H9 (cell line): ENCODE measurements at regions not wholly inside any gene's neighbourhood (a gene's known extent, or its start where the extent isn't known, plus 50 kb on each side); places are given as distances from the start of the nearest gene placed in this dataset.

Source experiments
- DNase-seq: peaks from one replicate; pipeline ENCODE4 v3.0.0-alpha.2; 2017
- H2AFZ ChIP-seq: one replicate; pipeline ENCODE4 v1.6.1; 2013; ENCODE audit warnings: mild to moderate bottlenecking, low read length, control low read depth, moderate library complexity
- H2AK5ac ChIP-seq: 2 replicates; pipeline ENCODE4 v1.6.1; 2013; ENCODE audit warnings: low read length, control low read depth, mixed read lengths; ENCODE audit not compliant: insufficient read length
- H2BK120ac ChIP-seq: one replicate; pipeline ENCODE4 v1.6.1; 2013; ENCODE audit warnings: low read depth, mild to moderate bottlenecking, low read length, control low read depth, inconsistent platforms; ENCODE audit not compliant: poor library complexity, severe bottlenecking
- H2BK12ac ChIP-seq: 2 replicates; pipeline ENCODE4 v1.6.1; 2013; ENCODE audit warnings: low read length, control low read depth, mixed read lengths, low read depth; ENCODE audit not compliant: insufficient read length
- H2BK15ac ChIP-seq: 2 replicates; pipeline ENCODE4 v1.6.1; 2013; ENCODE audit warnings: low read depth, low read length, control low read depth
- H2BK20ac ChIP-seq: one replicate; pipeline ENCODE4 v1.6.1; 2013; ENCODE audit warnings: low read depth, mild to moderate bottlenecking, low read length, control low read depth, inconsistent platforms; ENCODE audit not compliant: poor library complexity, severe bottlenecking
- H2BK5ac ChIP-seq: 2 replicates; pipeline ENCODE4 v1.6.1; 2013; ENCODE audit warnings: low read length, control low read depth, mixed read lengths; ENCODE audit not compliant: insufficient read length
- H3K14ac ChIP-seq: 2 replicates; pipeline ENCODE4 v1.6.1; 2013; ENCODE audit warnings: low read length, control low read depth; ENCODE audit not compliant: insufficient read depth
- H3K18ac ChIP-seq: 2 replicates; pipeline ENCODE4 v1.6.1; 2013; ENCODE audit warnings: low read depth, mild to moderate bottlenecking, mixed read lengths, low read length, control low read depth; ENCODE audit not compliant: insufficient read length
- H3K23ac ChIP-seq: 2 replicates; pipeline ENCODE4 v1.6.1; 2013; ENCODE audit warnings: low read length, control low read depth, mixed read lengths, low read depth; ENCODE audit not compliant: insufficient read length
- H3K23me2 ChIP-seq: 2 replicates; pipeline ENCODE4 v1.6.1; 2013; ENCODE audit warnings: low read depth, mild to moderate bottlenecking, mixed read lengths, low read length, control low read depth; ENCODE audit not compliant: insufficient read length, poor library complexity, severe bottlenecking
- H3K27ac ChIP-seq: 2 replicates; pipeline ENCODE4 v1.5.1; 2013; ENCODE audit warnings: low read length, control low read depth, mixed read lengths, low read depth; ENCODE audit not compliant: insufficient read length
- H3K27me3 ChIP-seq: 2 replicates; pipeline ENCODE4 v1.6.1; 2013; ENCODE audit warnings: low read length, control low read depth, inconsistent platforms; ENCODE audit not compliant: insufficient read depth
- H3K4ac ChIP-seq: 2 replicates; pipeline ENCODE4 v1.6.1; 2013; ENCODE audit warnings: low read depth, mild to moderate bottlenecking, control low read depth, inconsistent platforms, low read length, moderate library complexity
- H3K4me1 ChIP-seq: 2 replicates; pipeline ENCODE4 v1.6.1; 2013; ENCODE audit warnings: low read length, control low read depth, inconsistent platforms; ENCODE audit not compliant: insufficient read depth
- H3K4me2 ChIP-seq: 2 replicates; pipeline ENCODE4 v1.6.1; 2013; ENCODE audit warnings: low read length, control low read depth, mixed read lengths; ENCODE audit not compliant: insufficient read length, insufficient read depth
- H3K56ac ChIP-seq: 2 replicates; pipeline ENCODE4 v1.6.1; 2013; ENCODE audit warnings: low read depth, mild to moderate bottlenecking, mixed read lengths, low read length, control low read depth; ENCODE audit not compliant: insufficient read length
- H3K79me1 ChIP-seq: 2 replicates; pipeline ENCODE4 v1.6.1; 2013; ENCODE audit warnings: low read depth, mild to moderate bottlenecking, moderate library complexity, low read length, control low read depth, inconsistent platforms; ENCODE audit not compliant: insufficient read depth, poor library complexity, severe bottlenecking
- H3K79me2 ChIP-seq: 2 replicates; pipeline ENCODE4 v1.6.1; 2013; ENCODE audit warnings: low read length, control low read depth, inconsistent platforms; ENCODE audit not compliant: insufficient read depth
- H3K9ac ChIP-seq: 2 replicates; pipeline ENCODE4 v1.6.1; 2013; ENCODE audit warnings: low read length, control low read depth, mixed read lengths; ENCODE audit not compliant: insufficient read length; ENCODE audit errors: extremely low read depth
- H3K9me3 ChIP-seq: one replicate; pipeline ENCODE4 v1.6.1; 2013; ENCODE audit warnings: low read depth, low read length, inconsistent platforms; ENCODE audit not compliant: control insufficient read depth
- H3T11ph ChIP-seq: one replicate; pipeline ENCODE4 v1.6.1; 2013; ENCODE audit warnings: mild to moderate bottlenecking, low read length, control low read depth, inconsistent platforms
- H4K20me1 ChIP-seq: one replicate; pipeline ENCODE4 v1.6.1; 2013; ENCODE audit not compliant: control insufficient read depth, insufficient read length, insufficient read depth
- H4K5ac ChIP-seq: 2 replicates; pipeline ENCODE4 v1.6.1; 2013; ENCODE audit warnings: low read depth, mild to moderate bottlenecking, mixed read lengths, low read length, control low read depth; ENCODE audit not compliant: insufficient read length
- H4K8ac ChIP-seq: replicated peaks from 2 replicates; pipeline ENCODE4 v1.6.1; 2013; ENCODE audit warnings: low read length, control low read depth, mixed read lengths, low read depth; ENCODE audit not compliant: insufficient read length
- H4K91ac ChIP-seq: 2 replicates; pipeline ENCODE4 v1.6.1; 2013; ENCODE audit warnings: low read depth, mild to moderate bottlenecking, moderate library complexity, mixed read lengths, low read length, control low read depth; ENCODE audit not compliant: insufficient read length
- H3K27ac Mint-ChIP-seq, 3 experiments: 2 replicates in 2 of 3; 3 replicates in 1 of 3; pipeline ENCODE4 v1.8.0; 2020 to 2021; ENCODE audit warnings: mixed read lengths in 3 of 3, mild to moderate bottlenecking in 1 of 3, moderate library complexity in 1 of 3
- H3K27me3 Mint-ChIP-seq: 2 replicates; pipeline ENCODE4 v1.8.0; 2021; ENCODE audit warnings: low read depth, mild to moderate bottlenecking, moderate library complexity, mixed read lengths
- H3K36me3 Mint-ChIP-seq, 3 experiments: 2 replicates in 2 of 3; 3 replicates in 1 of 3; pipeline ENCODE4 v1.8.0; 2020 to 2021; ENCODE audit warnings: low read depth in 3 of 3, mixed read lengths in 3 of 3; ENCODE audit not compliant: insufficient read depth in 1 of 3
- H3K4me1 Mint-ChIP-seq, 2 experiments: 2 replicates each; pipeline ENCODE4 v1.8.0; 2020; ENCODE audit warnings: mixed read lengths in 2 of 2
- H3K4me3 Mint-ChIP-seq, 2 experiments: 2 replicates in 1 of 2; 3 replicates in 1 of 2; pipeline ENCODE4 v1.8.0; 2020 to 2021; ENCODE audit warnings: mild to moderate bottlenecking in 2 of 2, mixed read lengths in 2 of 2, moderate library complexity in 1 of 2
- H3K9me3 Mint-ChIP-seq, 2 experiments: 2 replicates in 1 of 2; 3 replicates in 1 of 2; pipeline ENCODE4 v1.8.0; 2020; ENCODE audit warnings: mild to moderate bottlenecking in 2 of 2, mixed read lengths in 2 of 2, moderate library complexity in 1 of 2
- WGBS: extraction: QIAGEN DNeasy Blood & Tissue Kit; methylation state at CpG from one replicate; pipeline ENCODE4 v1.1.7; 2013; ENCODE audit warnings: missing lambda C conversion rate, low lambda C conversion rate, mixed read lengths; ENCODE audit not compliant: insufficient read length; ENCODE audit errors: extremely low coverage; 5-methylcytosine and 5-hydroxymethylcytosine counted together
- TF ChIP-seq, protein P1 (sequence below): fragments of 200-600 bp; sonication (generic); conservative IDR thresholded peaks from 3 replicates; pipeline ENCODE4 v1.8.0; 2021; ENCODE audit warnings: antibody characterized with exemption, mild to moderate bottlenecking

DNA sequence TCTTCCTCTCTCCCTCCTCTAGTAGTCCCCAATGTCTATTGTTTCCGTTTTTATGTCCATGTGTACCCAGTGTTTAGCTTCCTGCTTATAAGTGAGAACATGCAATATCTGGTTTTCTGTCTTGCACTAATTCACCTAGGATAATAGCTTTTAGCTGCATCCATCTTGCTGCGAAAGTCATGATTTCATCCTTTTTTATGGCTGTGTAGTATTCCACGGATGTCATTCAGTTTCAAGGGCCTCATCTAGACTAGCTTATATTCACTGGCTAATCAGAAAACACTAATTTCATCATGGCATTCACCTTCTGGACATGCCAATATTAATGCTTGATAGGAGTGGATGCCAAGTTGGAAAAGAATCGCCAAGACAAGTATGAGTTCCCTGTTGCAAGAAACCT lies 619.6 kb upstream of the AUTS2 start:
- no peak overlapping the region for H3K18ac ChIP-seq
- H2BK120ac ChIP-seq: no peak overlapping the region
- no peak overlapping the region for H2BK20ac ChIP-seq
- H2BK15ac ChIP-seq: no peak overlapping the region
- H3K27ac Mint-ChIP-seq: no peak overlapping the region; a peak in 1 of 7 replicates
- H4K91ac ChIP-seq: no peak overlapping the region
- H3K14ac ChIP-seq: no peak overlapping the region
- H2AK5ac ChIP-seq: no peak overlapping the region
- no peaks in the 10 kb centered on the region for H3K79me2 ChIP-seq
- WGBS: no CpG with 5 or more reads among the region's 4 CpGs
- no peak overlapping the region for H3K4me2 ChIP-seq
- H3K56ac ChIP-seq: no peak overlapping the region
- H3K23me2 ChIP-seq: no peaks in the 10 kb centered on the region
- no peaks in the 10 kb centered on the region for H3K27me3 ChIP-seq
- no peaks in the 10 kb centered on the region; the same call in 1 of the 2 replicates for H3K4me1 ChIP-seq
- no peak overlapping the region for H4K8ac ChIP-seq
- no peak overlapping the region for H2BK12ac ChIP-seq
- H4K5ac ChIP-seq: no peak overlapping the region
- no peaks in the 10 kb centered on the region for H3K9me3 ChIP-seq
- no peak overlapping the region for H2BK5ac ChIP-seq
- H3K4me3 Mint-ChIP-seq: no peak overlapping the region
- DNase-seq: no peak
- no peak overlapping the region for H3T11ph ChIP-seq
- H3K9ac ChIP-seq: no peak overlapping the region
- no peaks in the 10 kb centered on the region for H4K20me1 ChIP-seq
- H3K27ac ChIP-seq: no peak overlapping the region
- H3K79me1 ChIP-seq: no peaks in the 10 kb centered on the region
- H3K23ac ChIP-seq: no peak overlapping the region
- peaks cover 11 to 15% of the 10 kb centered on the region in 2 experiments for H3K9me3 Mint-ChIP-seq
- peaks cover 37 to 46% of the 10 kb centered on the region in 2 experiments for H3K4me1 Mint-ChIP-seq
- peaks cover 3 to 25% (median 6%) of the 10 kb centered on the region in 3 experiments; a peak in 6 of 7 replicates for H3K36me3 Mint-ChIP-seq
- TF ChIP-seq, protein P1, sequence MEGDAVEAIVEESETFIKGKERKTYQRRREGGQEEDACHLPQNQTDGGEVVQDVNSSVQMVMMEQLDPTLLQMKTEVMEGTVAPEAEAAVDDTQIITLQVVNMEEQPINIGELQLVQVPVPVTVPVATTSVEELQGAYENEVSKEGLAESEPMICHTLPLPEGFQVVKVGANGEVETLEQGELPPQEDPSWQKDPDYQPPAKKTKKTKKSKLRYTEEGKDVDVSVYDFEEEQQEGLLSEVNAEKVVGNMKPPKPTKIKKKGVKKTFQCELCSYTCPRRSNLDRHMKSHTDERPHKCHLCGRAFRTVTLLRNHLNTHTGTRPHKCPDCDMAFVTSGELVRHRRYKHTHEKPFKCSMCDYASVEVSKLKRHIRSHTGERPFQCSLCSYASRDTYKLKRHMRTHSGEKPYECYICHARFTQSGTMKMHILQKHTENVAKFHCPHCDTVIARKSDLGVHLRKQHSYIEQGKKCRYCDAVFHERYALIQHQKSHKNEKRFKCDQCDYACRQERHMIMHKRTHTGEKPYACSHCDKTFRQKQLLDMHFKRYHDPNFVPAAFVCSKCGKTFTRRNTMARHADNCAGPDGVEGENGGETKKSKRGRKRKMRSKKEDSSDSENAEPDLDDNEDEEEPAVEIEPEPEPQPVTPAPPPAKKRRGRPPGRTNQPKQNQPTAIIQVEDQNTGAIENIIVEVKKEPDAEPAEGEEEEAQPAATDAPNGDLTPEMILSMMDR: no peak
- no peaks in the 10 kb centered on the region for H3K27me3 Mint-ChIP-seq
- H2AFZ ChIP-seq: no peak overlapping the region
- H3K4ac ChIP-seq: no peak overlapping the region
